A673 (cell line): ENCODE measurements at regions not wholly inside any gene's neighbourhood (a gene's known extent, or its start where the extent isn't known, plus 50 kb on each side); places are given as distances from the start of the nearest gene placed in this dataset.

ENCODE experiments used
- BruUV-seq: library from RNA; stranded (reverse); fragments of 400-500 nt; replicated peaks from 2 replicates; lab custom pipeline; 2021; lab: Mats Ljungman, UMichigan
- CTCF ChIA-PET: fragments of 300-600 bp; sonication (Branson Sonifier 250); formaldehyde crosslinking; loops from one replicate; lab custom pipeline; 2022; ENCODE audit warnings: antibody characterized with exemption; lab: Charles Lee
- POLR2A ChIA-PET: fragments of 300-600 bp; sonication (Branson Sonifier 250); formaldehyde crosslinking; loops from one replicate; lab custom pipeline; 2022; ENCODE audit warnings: antibody characterized with exemption; ENCODE audit not compliant: low non-redundant PET; lab: Charles Lee
- DNase-seq: peaks from one replicate; pipeline ENCODE4 v3.0.0-alpha.2; 2015; ENCODE audit warnings: low spot score
- H3K27ac ChIP-seq: fragments of 200-600 bp; sonication (generic); 2 replicates; pipeline ENCODE4 v1.5.1; 2016; ENCODE audit warnings: mixed run types, low read depth, mild to moderate bottlenecking, mixed read lengths, antibody characterized with exemption, low read length; ENCODE audit not compliant: poor library complexity, severe bottlenecking
- H3K27me3 ChIP-seq: fragments of 200-600 bp; sonication (generic); replicated peaks from 2 replicates; pipeline ENCODE4 v1.6.1; 2017; ENCODE audit warnings: mixed run types, low read depth, mild to moderate bottlenecking, mixed read lengths, antibody characterized with exemption, low read length; ENCODE audit not compliant: insufficient read depth, poor library complexity
- H3K36me3 ChIP-seq: fragments of 200-600 bp; sonication (generic); 2 replicates; pipeline ENCODE4 v1.6.1; 2016; ENCODE audit warnings: mixed run types, mild to moderate bottlenecking, mixed read lengths, antibody characterized with exemption, low read length; ENCODE audit not compliant: insufficient read depth, poor library complexity, severe bottlenecking
- H3K4me1 ChIP-seq: fragments of 200-600 bp; sonication (generic); 2 replicates; pipeline ENCODE4 v1.6.1; 2017; ENCODE audit warnings: mixed run types, mild to moderate bottlenecking, mixed read lengths, antibody characterized with exemption, low read length; ENCODE audit not compliant: insufficient read depth, poor library complexity, severe bottlenecking
- H3K4me3 ChIP-seq: fragments of 200-600 bp; sonication (generic); 2 replicates; pipeline ENCODE4 v1.5.1; 2016; ENCODE audit warnings: low read depth, mixed run types, mild to moderate bottlenecking, mixed read lengths, low read length; ENCODE audit not compliant: poor library complexity, severe bottlenecking
- H3K9me3 ChIP-seq: fragments of 200-600 bp; sonication (generic); 2 replicates; pipeline ENCODE4 v1.6.1; 2016; ENCODE audit warnings: mixed run types, low read depth, mild to moderate bottlenecking, mixed read lengths, antibody characterized with exemption, low read length; ENCODE audit not compliant: poor library complexity, severe bottlenecking
- EZH2 ChIP-seq: fragments of 200-600 bp; sonication (generic); IDR thresholded peaks from 2 replicates; pipeline ENCODE4 v1.6.1; 2017; ENCODE audit warnings: borderline replicate concordance, low read depth, mild to moderate bottlenecking, mixed read lengths, antibody characterized with exemption, low read length; ENCODE audit not compliant: poor library complexity, severe bottlenecking
- intact Hi-C: fragments of 100-400 bp; cut with micrococcal nuclease; formaldehyde crosslinking; loops from one replicate; pipeline ENCODE4 v1.10.0; 2022; ENCODE audit not compliant: unreplicated experiment
- TF ChIP-seq, protein P1 (sequence below): fragments of 300-800, 200-600 bp; sonication (generic); conservative IDR thresholded peaks from 2 replicates; pipeline ENCODE4 v1.5.1; 2017; ENCODE audit warnings: low read depth, mild to moderate bottlenecking, antibody characterized with exemption, low read length, moderate library complexity, mixed read lengths

- no TSS peak for BruUV-seq
- Histone ChIP-seq H3K4me1 (no peaks in the 10 kb centered on the region), H3K9me3 (no peaks in the 10 kb centered on the region), H3K4me3 (no peak overlapping the region), H3K27ac (no peak overlapping the region), H3K36me3 (no peaks in the 10 kb centered on the region), H3K27me3 (no peaks in the 10 kb centered on the region)
- POLR2A ChIA-PET: no interaction called here
- DNase-seq: no peak
- TF ChIP-seq EZH2: no peak
- TF ChIP-seq, protein P1, sequence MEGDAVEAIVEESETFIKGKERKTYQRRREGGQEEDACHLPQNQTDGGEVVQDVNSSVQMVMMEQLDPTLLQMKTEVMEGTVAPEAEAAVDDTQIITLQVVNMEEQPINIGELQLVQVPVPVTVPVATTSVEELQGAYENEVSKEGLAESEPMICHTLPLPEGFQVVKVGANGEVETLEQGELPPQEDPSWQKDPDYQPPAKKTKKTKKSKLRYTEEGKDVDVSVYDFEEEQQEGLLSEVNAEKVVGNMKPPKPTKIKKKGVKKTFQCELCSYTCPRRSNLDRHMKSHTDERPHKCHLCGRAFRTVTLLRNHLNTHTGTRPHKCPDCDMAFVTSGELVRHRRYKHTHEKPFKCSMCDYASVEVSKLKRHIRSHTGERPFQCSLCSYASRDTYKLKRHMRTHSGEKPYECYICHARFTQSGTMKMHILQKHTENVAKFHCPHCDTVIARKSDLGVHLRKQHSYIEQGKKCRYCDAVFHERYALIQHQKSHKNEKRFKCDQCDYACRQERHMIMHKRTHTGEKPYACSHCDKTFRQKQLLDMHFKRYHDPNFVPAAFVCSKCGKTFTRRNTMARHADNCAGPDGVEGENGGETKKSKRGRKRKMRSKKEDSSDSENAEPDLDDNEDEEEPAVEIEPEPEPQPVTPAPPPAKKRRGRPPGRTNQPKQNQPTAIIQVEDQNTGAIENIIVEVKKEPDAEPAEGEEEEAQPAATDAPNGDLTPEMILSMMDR: no peak
- CTCF ChIA-PET: no interaction called here
- intact Hi-C loops: loop anchor here (5.0 kb wide), 1 partner anchor 76 kb away; no protein-coding TSS in a partner anchor
Measured at GRCh38 chr4:89511776-89512175, 204.2 kb upstream of the GPRIN3 start.

DNA sequence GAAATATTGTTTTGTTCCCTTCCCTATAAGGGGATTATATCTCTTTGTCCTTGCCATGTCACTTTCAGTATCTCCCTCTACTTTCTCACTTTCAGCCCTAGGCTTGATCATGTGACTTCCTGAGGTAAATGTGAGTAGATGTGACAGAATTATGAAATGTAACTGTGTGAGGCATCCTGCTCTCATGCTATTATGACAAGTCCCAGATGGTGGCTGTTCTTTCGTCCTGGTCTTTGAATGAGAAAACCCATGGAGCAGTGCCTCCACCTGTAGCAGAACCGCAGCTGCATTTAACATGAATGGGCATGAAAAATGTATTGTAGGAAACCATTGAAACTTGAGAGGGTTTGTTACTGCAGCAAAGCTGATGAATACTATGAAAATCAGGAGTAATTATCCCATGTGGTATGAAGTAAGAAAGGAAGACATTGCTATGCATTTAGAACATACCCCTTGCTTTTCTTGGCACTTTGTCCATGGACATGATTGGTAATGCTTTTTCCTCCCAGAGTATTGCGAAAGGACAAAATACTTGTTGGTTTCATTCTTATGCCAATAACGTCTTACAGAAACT lies 202.2 kb upstream of the GPRIN3 start:
- Histone ChIP-seq H3K4me1 (no peaks in the 10 kb centered on the region), H3K9me3 (no peaks in the 10 kb centered on the region), H3K36me3 (no peaks in the 10 kb centered on the region), H3K27ac (no peak overlapping the region), H3K27me3 (no peaks in the 10 kb centered on the region), H3K4me3 (no peak overlapping the region)
- no TSS peak for BruUV-seq
- intact Hi-C loops: loop anchor here (5.0 kb wide), 1 partner anchor 78 kb away; no protein-coding TSS in a partner anchor
- no peak for DNase-seq
- CTCF ChIA-PET: no interaction called here
- POLR2A ChIA-PET: no interaction called here
- no peak for TF ChIP-seq EZH2
- TF ChIP-seq, protein P1: no peak

- BruUV-seq: no TSS peak
- intact Hi-C loops: no loop called here
- no peak overlapping the region for H3K27ac ChIP-seq
- CTCF ChIA-PET: no interaction called here
- no peaks in the 10 kb centered on the region for H3K27me3 ChIP-seq
- no peak for DNase-seq
- no peaks in the 10 kb centered on the region for H3K9me3 ChIP-seq
- POLR2A ChIA-PET: no interaction called here
- no peak overlapping the region for H3K4me3 ChIP-seq
- no peaks in the 10 kb centered on the region for H3K36me3 ChIP-seq
- no peak for TF ChIP-seq EZH2
- no peaks in the 10 kb centered on the region for H3K4me1 ChIP-seq
Measured at GRCh38 chr4:89506866-89507491, 199.4 kb upstream of the GPRIN3 start.

DNA sequence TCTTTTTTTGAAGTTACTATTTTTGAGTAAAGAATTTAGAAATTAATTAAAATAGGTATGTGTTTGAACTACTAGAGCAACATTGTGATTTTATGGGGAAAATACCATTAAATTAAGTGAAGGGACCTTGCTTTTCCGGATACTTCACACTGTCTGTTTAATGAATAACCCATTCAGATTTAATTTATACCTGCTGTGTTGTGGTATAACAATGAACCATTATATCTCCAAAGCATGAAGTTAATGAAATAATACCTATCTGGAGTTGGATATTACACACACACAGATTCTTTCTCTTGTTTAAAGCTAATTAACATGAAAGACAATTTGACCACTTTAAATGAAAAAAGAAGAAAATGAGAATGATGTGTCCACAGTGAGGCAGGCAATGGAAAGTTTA lies 195.0 kb upstream of the GPRIN3 start:
- Histone ChIP-seq H3K27ac (no peak overlapping the region), H3K27me3 (no peaks in the 10 kb centered on the region), H3K9me3 (no peaks in the 10 kb centered on the region), H3K4me3 (no peak overlapping the region), H3K36me3 (no peaks in the 10 kb centered on the region), H3K4me1 (no peaks in the 10 kb centered on the region)
- POLR2A ChIA-PET: no interaction called here
- CTCF ChIA-PET: no interaction called here
- TF ChIP-seq EZH2: no peak
- TF ChIP-seq, protein P1: no peak
- intact Hi-C loops: no loop called here
- DNase-seq: no peak
- no TSS peak for BruUV-seq
